Stimulated activated naive CD8-positive, alpha-beta T cell treated with anti-CD3 and anti-CD28 coated beads, Interleukin-15, Interleukin-2, amounts not matched to agents 100 U/mL and 50 U/mL, for 24 hours (primary cell): ENCODE measurements at regions not wholly inside any gene's neighbourhood (a gene's known extent, or its start where the extent isn't known, plus 50 kb on each side); places are given as distances from the start of the nearest gene placed in this dataset.

Experiments
- ATAC-seq: fragments of 150-1000 bp; cut with Tn5 transposase; one replicate; pipeline ENCODE4 v1.10.0; 2021
- DNase-seq: peaks from one replicate; pipeline ENCODE4 v3.0.0; 2021

- peak; percentile 71 for ATAC-seq
- DNase-seq: peak; percentile 45
Measured at GRCh38 chr3:127135241-127136023, 57.5 kb upstream of the PRR23E start.

GRCh38 chr3:127136024-127136600 lies 56.8 kb upstream of the PRR23E start:
- ATAC-seq (no peak), DNase-seq (no peak)

- ATAC-seq: no peak
Measured at GRCh38 chr3:127136706-127137105, 56.2 kb upstream of the PRR23E start.

DNA sequence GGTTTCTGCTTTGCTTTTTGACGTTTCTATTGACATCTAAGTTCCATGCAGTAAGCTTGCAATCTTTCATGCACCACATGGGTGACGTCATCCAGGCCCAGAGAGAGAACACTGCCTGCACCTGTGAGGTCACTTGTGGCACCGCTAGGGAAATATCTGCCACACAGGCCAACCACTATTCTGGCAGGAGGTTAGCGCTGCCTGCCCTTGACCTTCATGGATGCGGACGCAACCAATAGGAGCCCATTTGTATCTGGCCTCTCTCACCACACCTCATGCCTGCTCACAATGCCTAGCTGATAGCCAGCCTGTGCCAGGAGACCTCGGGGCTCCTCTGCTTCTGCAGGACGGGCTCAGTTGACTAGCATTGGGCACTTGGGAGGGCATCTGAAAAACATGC lies 55.8 kb upstream of the PRR23E start:
- ATAC-seq: no peak
- DNase-seq: no peak

More at GRCh38 chr3:127136706-127137105, 56.2 kb upstream of the PRR23E start:
- no peak for DNase-seq

DNA sequence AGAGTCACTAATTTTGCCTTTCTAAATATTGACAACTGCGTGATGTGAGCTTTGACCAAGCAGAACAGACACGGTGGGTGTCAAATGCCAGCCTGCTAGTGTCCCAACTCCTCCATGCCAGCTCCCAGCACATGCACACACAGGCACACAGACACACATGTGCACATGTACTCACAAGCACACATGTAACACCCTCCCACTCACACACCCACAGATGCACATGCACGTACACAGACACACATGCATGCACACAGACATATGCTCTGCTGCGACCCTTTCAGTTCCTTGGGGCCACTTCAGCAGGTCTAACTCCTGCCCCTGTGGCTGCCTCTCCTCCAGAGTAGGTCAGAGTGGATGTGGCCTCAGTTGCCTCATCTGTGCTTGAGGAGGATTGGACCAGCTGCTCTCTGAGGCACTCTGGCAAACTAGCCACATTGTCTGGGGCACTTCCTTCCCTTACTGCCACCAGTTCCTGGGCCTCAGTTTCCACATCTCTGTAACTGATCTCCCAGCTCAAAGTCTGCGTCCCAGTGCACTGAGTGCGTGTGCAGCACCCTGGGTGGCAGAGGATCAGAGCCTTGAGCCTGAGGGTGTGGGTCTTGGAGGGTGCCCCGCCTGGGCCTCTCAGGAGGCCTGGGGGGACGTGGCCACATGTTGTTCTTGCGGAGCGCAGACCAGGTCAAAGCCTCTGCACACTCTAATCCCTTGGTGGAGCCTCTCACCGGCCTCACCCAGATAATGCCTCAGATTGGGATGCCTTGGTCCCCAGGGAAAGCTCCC lies 55.0 kb upstream of the PRR23E start:
- ATAC-seq: no peak
- DNase-seq: no peak

DNA sequence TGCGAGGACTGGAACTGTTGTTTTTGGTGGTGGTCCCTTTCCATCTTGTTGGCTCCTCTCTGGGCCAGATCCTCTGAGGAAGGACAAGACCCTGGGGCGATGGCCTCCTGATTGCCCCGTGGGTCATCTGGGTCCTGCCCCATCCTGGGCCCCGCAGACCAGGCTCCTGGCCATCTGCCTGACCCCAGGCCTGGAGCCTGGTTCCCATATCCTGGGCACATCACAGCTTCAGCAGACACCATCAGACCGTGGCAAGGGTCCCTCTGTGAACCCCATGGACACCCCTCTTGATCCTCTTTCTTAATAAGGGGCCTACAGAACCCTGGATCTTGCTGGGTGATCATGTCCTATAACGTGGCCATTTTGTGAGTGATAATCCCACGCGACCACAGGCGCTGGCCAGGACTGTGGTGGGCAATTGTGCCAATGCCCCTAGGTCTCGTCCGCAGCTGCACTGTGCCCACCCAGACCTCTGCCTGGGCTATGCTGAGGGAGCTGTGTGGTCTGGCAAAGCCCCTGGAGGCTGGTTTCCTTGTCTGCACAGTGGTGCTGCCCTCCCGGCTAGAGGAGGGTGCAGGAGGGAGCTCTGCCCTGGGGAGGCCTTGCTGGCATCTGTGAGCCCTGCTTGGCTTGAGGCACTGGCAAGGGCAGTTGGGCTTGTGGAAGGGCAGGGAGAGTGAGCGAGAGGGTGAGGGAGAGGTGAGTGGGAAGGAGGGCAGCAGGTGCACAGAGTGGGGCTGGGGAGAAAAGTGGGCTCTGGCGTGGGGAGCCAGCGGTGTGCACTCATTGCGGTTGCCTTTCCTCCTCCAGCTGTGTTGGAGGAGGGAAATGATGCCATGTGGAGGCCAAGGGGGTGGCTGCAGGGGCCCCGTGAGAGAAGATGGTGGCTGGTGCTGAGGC lies 53.1 kb upstream of the PRR23E start:
- ATAC-seq (no peak), DNase-seq (no peak)

GRCh38 chr3:127140501-127141460 lies 52.1 kb upstream of the PRR23E start:
- no peak for ATAC-seq

GRCh38 chr3:127141921-127142730 lies 50.8 kb upstream of the PRR23E start:
- ATAC-seq (no peak), DNase-seq (no peak)

More at GRCh38 chr3:127140501-127141460, 52.1 kb upstream of the PRR23E start:
- DNase-seq: no peak
